ENCODE measurements at regions not wholly inside any gene's neighbourhood (a gene's known extent, or its start where the extent isn't known, plus 50 kb on each side); places are given as distances from the start of the nearest gene placed in this dataset.

GRCh38 chr20:19930426-19930825 lies 86.7 kb upstream of the NAA20 start:
- Histone ChIP-seq H3K9ac (ENCODE audit: low read length) (no peak overlapping the region), H3K4me3 (ENCODE audit: low read length) (no peak overlapping the region), H3K27ac (ENCODE audit: low read depth, low read length) (no peak overlapping the region), H3K27me3 (ENCODE audit: control insufficient read depth, insufficient read depth, low read length) (no peaks in the 10 kb centered on the region), H3K36me3 (ENCODE audit: control insufficient read depth, insufficient read depth, low read length) (no peaks in the 10 kb centered on the region), H3K4me1 (ENCODE audit: control insufficient read depth, insufficient read depth, low read length) (peaks cover 7% of the 10 kb centered on the region)

- H3K27ac ChIP-seq (ENCODE audit: low read depth, low read length), result peak overlapping the region; percentile 5
- H3K9ac ChIP-seq (ENCODE audit: low read length), result no peak overlapping the region
- no peaks in the 10 kb centered on the region for H3K36me3 ChIP-seq (ENCODE audit: control insufficient read depth, insufficient read depth, low read length)
- peak overlapping the region; percentile 17 for H3K4me3 ChIP-seq (ENCODE audit: low read length)
- H3K27me3 ChIP-seq (ENCODE audit: control insufficient read depth, insufficient read depth, low read length), result no peaks in the 10 kb centered on the region
- peaks cover 7% of the 10 kb centered on the region for H3K4me1 ChIP-seq (ENCODE audit: control insufficient read depth, insufficient read depth, low read length)
Observed at GRCh38 chr20:19932170-19932667, 84.9 kb upstream of the NAA20 start.

- H3K27me3 ChIP-seq (ENCODE audit: control insufficient read depth, insufficient read depth, low read length), result no peaks in the 10 kb centered on the region
- no peak overlapping the region for H3K9ac ChIP-seq (ENCODE audit: low read length)
Observed at GRCh38 chr20:19934792-19935491, 82.2 kb upstream of the NAA20 start.

DNA sequence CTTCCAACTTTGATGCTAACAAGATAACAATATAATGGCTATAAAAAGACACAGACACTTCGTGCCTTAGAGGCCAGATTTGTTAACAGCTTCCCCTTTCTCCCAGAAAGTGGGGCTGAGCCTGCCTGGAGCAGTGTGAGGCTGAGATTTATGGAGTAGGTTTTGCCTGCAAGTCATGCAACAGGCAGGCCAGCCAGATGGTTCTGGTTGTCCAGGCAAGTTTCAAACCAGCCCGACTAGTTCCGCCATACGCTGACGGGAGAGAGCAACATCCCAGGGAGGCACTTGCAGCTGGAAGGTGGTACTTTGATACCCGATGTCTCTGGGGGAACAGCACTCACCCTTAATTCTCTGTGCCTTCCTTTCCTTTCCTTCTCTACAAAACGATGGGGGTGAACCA lies 81.3 kb upstream of the NAA20 start:
- Histone ChIP-seq H3K36me3 (ENCODE audit: control insufficient read depth, insufficient read depth, low read length) (peaks cover 4% of the 10 kb centered on the region), H3K27ac (ENCODE audit: low read depth, low read length) (no peak overlapping the region), H3K4me3 (ENCODE audit: low read length) (no peak overlapping the region), H3K4me1 (ENCODE audit: control insufficient read depth, insufficient read depth, low read length) (peaks cover 7% of the 10 kb centered on the region), H3K27me3 (ENCODE audit: control insufficient read depth, insufficient read depth, low read length) (no peaks in the 10 kb centered on the region), H3K9ac (ENCODE audit: low read length) (no peak overlapping the region)

More at GRCh38 chr20:19934792-19935491, 82.2 kb upstream of the NAA20 start:
- peak overlapping the region; percentile 52 for H3K27ac ChIP-seq (ENCODE audit: low read depth, low read length)
- H3K4me3 ChIP-seq (ENCODE audit: low read length), result peak overlapping the region; percentile 61
- no peaks in the 10 kb centered on the region for H3K36me3 ChIP-seq (ENCODE audit: control insufficient read depth, insufficient read depth, low read length)
- H3K4me1 ChIP-seq (ENCODE audit: control insufficient read depth, insufficient read depth, low read length), result peaks cover 7% of the 10 kb centered on the region

DNA sequence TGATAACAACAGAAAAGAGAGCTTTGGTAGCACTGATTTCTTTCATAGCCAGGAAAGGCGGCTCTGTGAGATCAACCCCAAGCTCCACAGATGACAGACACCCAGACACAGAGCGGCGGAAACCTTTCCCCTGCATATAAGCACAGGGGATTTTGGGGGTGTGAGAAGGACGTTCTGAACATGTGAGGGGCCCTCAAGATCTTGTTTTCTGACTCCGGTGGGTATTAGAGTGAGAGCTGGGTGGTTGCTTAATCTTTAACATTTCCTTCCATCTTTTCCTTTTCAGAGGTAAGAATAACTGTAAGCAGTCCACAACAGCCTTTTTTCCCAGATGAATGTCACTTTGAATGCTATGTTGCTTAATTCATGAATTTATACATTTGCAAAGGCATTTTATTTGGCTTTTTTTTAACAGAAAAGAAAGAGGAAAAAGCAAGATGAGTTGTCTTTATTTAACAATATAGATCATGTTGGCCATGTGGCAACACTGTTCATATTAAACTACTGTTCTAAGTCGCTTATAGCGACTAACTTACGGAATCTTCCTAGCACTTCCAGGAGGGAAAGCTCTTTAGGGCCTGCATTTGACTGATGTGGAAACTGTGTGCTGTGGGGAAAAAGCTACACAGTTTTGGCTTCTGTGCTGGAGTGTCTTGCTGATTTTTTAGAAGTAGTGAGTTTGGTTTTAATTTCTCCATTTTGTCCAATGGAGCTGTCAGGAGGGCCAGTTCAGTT lies 80.5 kb upstream of the NAA20 start:
- H3K4me3 ChIP-seq (ENCODE audit: low read length), result no peak overlapping the region
- peaks cover 7% of the 10 kb centered on the region for H3K36me3 ChIP-seq (ENCODE audit: control insufficient read depth, insufficient read depth, low read length)
- peaks cover 7% of the 10 kb centered on the region for H3K4me1 ChIP-seq (ENCODE audit: control insufficient read depth, insufficient read depth, low read length)
- H3K9ac ChIP-seq (ENCODE audit: low read length), result no peak overlapping the region
- no peaks in the 10 kb centered on the region for H3K27me3 ChIP-seq (ENCODE audit: control insufficient read depth, insufficient read depth, low read length)
- no peak overlapping the region for H3K27ac ChIP-seq (ENCODE audit: low read depth, low read length)

DNA sequence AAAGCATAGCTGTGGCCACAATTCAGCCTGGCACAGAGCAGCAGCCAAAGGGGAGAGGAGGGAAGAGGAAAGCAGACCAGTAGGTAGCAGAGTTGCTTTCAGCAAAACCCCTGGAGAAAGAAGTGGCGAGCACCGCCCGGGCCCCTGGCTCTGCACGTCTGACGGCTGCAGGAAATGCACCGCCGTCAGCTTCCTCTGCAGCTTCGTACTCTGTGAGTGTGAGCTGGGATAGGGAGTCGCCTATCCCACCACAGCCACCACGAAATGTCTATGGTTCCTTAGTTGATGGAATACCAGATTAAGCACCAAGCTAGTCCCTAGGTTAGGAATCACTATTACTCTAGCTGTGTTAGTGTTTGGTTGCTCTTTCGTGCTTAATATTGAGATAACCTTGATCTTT lies 79.9 kb upstream of the NAA20 start:
- Histone ChIP-seq H3K4me1 (ENCODE audit: control insufficient read depth, insufficient read depth, low read length) (peaks cover 3% of the 10 kb centered on the region), H3K9ac (ENCODE audit: low read length) (no peak overlapping the region), H3K27ac (ENCODE audit: low read depth, low read length) (no peak overlapping the region), H3K4me3 (ENCODE audit: low read length) (no peak overlapping the region), H3K27me3 (ENCODE audit: control insufficient read depth, insufficient read depth, low read length) (no peaks in the 10 kb centered on the region), H3K36me3 (ENCODE audit: control insufficient read depth, insufficient read depth, low read length) (peaks cover 7% of the 10 kb centered on the region)

GRCh38 chr20:19937651-19938420 lies 79.3 kb upstream of the NAA20 start:
- Histone ChIP-seq H3K27ac (ENCODE audit: low read depth, low read length) (no peak overlapping the region), H3K9ac (ENCODE audit: low read length) (no peak overlapping the region), H3K27me3 (ENCODE audit: control insufficient read depth, insufficient read depth, low read length) (no peaks in the 10 kb centered on the region), H3K4me1 (ENCODE audit: control insufficient read depth, insufficient read depth, low read length) (no peaks in the 10 kb centered on the region), H3K36me3 (ENCODE audit: control insufficient read depth, insufficient read depth, low read length) (peaks cover 7% of the 10 kb centered on the region), H3K4me3 (ENCODE audit: low read length) (no peak overlapping the region)

DNA sequence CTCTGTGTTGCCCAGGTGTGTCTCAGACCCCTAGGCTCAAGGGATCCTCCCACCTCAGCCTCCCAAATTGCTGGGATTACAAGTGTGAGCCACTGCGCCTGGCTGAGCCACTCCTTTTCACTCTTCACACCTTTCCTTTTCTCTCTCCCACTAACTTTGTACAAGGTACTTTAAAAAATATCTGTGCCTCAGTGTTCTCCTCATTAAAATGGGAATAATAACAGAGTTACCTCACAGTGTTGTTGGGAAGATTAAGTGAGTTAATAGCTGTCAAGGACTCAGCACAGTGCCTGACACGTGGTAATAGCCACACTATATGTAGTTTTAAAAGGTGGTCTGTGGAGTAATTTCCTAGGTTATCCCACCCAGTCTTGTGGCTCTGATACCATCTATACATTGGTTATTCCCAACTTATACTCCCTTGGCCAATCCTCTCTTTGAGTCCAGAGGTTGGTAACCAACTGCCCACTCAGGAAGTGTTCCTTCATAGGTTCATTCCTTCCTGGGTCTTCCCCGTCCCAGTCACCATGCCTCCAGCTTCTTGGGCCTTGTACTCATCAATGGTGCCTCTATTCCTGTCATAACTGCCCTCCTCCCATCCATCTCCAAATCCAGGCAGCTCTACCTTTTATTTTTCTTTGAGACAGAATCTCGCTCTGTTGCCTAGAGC lies 78.6 kb upstream of the NAA20 start:
- H3K4me1 ChIP-seq (ENCODE audit: control insufficient read depth, insufficient read depth, low read length), result no peaks in the 10 kb centered on the region
- no peak overlapping the region for H3K9ac ChIP-seq (ENCODE audit: low read length)
- H3K4me3 ChIP-seq (ENCODE audit: low read length), result no peak overlapping the region
- H3K27ac ChIP-seq (ENCODE audit: low read depth, low read length), result no peak overlapping the region
- no peaks in the 10 kb centered on the region for H3K27me3 ChIP-seq (ENCODE audit: control insufficient read depth, insufficient read depth, low read length)
- H3K36me3 ChIP-seq (ENCODE audit: control insufficient read depth, insufficient read depth, low read length), result peaks cover 7% of the 10 kb centered on the region

DNA sequence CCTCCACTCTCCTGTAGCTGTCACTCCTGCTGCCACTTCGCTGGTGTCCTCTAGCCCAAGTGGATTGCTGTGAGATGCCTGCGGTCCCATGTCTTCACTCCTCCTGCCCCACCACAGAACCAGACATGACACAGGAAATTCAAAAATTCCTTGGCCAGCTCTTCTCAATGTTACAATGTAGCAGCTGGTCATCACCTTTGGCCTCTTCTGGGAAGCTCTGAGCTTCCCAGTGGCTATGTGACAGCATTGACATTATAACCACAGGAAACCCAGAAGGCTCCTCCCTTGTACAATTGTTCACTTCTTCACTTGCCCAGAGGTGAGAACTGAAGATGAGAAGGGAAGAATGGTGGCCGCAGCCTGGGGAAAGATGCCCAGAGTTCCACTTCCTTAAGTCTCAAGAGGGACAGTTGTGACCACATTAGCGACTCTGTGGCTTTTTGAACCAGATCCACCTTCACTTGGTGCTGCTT lies 76.1 kb upstream of the NAA20 start:
- Histone ChIP-seq H3K4me3 (ENCODE audit: low read length) (no peak overlapping the region), H3K27me3 (ENCODE audit: control insufficient read depth, insufficient read depth, low read length) (no peaks in the 10 kb centered on the region), H3K4me1 (ENCODE audit: control insufficient read depth, insufficient read depth, low read length) (no peaks in the 10 kb centered on the region), H3K27ac (ENCODE audit: low read depth, low read length) (no peak overlapping the region), H3K9ac (ENCODE audit: low read length) (no peak overlapping the region), H3K36me3 (ENCODE audit: control insufficient read depth, insufficient read depth, low read length) (peaks cover 7% of the 10 kb centered on the region)

DNA sequence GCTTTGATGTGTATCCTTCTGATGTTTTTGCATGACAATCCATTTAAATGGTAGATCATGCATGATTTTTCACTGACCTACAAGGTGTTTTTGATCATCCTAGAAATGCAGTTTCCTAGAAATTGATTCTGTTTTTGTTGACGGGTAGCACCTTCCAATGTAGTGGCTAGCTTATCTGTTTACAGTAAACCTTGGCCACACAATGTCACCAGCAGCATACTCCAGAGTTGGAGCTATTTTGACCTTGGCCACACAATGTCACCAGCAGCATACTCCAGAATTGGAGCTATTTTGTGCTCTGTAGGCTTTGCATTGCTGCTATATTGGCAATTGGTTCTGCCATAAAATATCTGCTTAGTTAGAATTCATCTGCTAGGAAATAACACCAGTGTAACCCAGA lies 74.6 kb upstream of the NAA20 start:
- Histone ChIP-seq H3K4me3 (ENCODE audit: low read length) (no peak overlapping the region), H3K27ac (ENCODE audit: low read depth, low read length) (no peak overlapping the region), H3K4me1 (ENCODE audit: control insufficient read depth, insufficient read depth, low read length) (no peaks in the 10 kb centered on the region), H3K27me3 (ENCODE audit: control insufficient read depth, insufficient read depth, low read length) (no peaks in the 10 kb centered on the region), H3K9ac (ENCODE audit: low read length) (no peak overlapping the region), H3K36me3 (ENCODE audit: control insufficient read depth, insufficient read depth, low read length) (peaks cover 7% of the 10 kb centered on the region)

DNA sequence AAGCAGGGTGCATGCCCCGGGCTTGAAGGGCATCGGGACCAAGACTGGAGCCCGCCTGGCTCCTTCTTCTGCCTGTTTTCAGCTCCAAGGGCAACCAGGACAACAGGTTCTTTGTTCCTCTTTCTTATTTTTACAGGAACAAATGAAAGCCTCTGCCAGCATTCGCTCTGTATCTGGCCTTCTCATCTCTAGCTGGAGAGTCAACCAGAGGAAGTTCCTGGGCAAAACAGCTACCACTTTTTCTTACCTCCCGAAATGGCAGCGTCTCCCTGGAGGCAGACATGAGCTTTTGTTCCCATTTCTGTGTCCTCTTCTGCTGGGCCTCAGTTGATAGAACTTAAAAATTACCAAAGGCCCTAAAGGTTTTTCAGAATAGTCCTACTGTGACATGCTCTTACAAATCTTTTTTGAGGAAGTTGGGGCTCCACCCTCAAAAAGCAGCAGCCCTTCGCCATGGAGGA lies 74.1 kb upstream of the NAA20 start:
- H3K27ac ChIP-seq (ENCODE audit: low read depth, low read length), result no peak overlapping the region
- no peak overlapping the region for H3K4me3 ChIP-seq (ENCODE audit: low read length)
- H3K9ac ChIP-seq (ENCODE audit: low read length), result no peak overlapping the region
- H3K4me1 ChIP-seq (ENCODE audit: control insufficient read depth, insufficient read depth, low read length), result no peaks in the 10 kb centered on the region
- no peaks in the 10 kb centered on the region for H3K27me3 ChIP-seq (ENCODE audit: control insufficient read depth, insufficient read depth, low read length)
- H3K36me3 ChIP-seq (ENCODE audit: control insufficient read depth, insufficient read depth, low read length), result peaks cover 7% of the 10 kb centered on the region
